NCI-H2227 treated with DMSO at 0.1 percent for 48 hours (cell line): ENCODE measurements at regions not wholly inside any gene's neighbourhood (a gene's known extent, or its start where the extent isn't known, plus 50 kb on each side); places are given as distances from the start of the nearest gene placed in this dataset.
"Not testable (repeated sequence)": the region's sequence is repeated elsewhere in the genome, so short reads cannot be mapped to it uniquely, and the experiment has no call there.

Source experiments
- DNase-seq: peaks from one replicate; lab custom pipeline; 2025; lab: John Stamatoyannopoulos, UW

DNA sequence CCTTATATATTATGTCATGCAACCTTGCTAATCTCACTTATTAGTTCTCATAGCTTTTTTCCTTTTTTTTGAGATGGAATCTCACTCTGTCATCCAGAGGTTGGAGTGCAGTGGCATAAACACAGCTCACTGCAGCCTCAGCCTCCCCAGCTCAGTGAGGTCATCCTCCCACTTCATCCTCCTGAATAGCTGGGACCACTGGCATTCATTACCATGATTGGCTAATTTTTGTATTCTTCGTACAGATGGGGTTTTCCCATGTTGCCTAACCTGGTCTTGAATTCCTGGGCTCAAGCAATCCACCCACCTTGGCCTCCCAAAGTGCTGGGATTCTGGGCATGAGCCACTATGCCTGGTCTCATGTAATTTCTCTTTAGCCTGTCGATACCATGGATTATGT, 89.1 kb upstream of the TRIM24 start:
- DNase-seq = no peak

DNA sequence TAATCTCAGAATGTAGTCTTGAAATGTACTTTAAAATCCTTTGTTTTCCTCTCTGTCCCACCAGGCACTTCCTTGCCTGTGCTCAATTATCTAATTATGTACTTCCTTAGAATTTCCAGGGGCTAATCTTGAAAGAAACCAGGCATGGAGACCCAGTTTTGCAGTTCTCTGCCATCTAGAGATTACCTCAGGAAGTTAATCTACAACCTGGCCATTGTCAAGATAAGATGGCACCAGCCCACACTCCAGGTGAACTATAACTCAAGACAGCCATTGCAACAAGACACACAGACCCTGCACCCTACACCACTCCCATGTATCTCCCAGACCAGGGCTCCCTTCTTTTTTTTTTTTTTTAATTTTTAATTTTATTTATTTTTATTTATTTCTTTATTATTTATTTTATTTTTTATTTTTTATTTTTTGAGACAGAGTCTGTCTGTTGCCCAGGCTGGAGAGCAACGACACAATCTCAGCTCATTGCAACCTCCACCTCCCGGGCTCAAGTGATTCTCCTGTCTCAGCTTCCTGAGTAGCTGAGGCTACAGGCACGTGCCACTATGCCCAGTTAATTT, 85.9 kb upstream of the TRIM24 start:
- no peak for DNase-seq

DNA sequence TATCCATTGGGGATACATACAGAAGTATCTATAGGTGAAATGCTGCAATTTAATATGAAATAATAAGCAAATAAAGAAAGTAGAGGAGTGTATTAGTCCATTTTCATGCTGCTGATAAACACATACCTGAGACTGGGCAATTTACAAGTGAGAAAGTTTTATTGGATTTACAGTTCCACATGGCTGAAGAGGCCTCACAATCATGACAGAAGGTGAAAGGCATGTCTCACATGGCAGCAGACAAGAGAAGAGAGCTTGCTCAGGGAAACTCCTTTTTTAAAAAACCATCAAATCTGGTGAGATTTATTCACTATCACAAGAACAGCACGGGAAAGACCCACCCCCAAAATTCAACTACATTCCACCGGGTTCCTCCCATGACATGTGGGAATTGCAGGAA, 82.8 kb upstream of the TRIM24 start:
- no peak for DNase-seq

DNA sequence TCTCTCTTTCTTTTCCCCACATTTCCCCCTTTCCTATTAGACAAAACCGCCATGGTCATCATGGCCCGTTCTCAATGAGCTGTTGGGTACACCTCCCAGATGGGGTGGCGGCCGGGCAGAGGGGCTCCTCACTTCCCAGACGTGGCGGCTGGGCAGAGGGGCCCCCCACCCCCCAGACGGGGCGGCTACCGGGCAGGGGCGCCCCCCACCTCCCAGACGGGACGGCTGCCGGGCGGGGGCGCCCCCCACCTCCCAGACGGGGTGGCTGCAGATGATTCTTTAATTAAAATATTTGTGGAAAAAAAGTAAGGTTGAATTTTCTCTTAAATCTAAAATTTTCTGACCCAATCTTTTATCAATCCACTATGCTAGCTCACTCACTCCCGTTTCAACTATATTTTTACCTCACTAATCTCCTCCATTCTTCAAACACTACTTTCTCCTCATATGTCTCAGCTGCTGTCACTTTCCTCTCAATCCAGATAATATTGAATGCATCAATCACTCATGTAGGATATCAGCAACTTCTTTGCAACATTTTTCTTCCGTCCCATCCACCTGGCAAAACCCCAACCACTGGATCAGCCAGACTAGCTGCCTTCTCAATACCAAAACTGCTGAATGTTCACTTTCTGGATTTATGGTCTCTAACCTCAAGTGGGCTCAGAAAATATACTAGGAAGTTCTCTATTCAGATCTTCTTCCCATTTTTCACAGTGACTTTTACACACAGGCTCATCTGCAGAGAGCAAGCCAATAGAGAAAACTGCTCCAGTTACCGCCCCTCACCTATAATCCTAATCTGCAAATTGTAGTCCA, 81.1 kb upstream of the TRIM24 start:
- no peak for DNase-seq

DNA sequence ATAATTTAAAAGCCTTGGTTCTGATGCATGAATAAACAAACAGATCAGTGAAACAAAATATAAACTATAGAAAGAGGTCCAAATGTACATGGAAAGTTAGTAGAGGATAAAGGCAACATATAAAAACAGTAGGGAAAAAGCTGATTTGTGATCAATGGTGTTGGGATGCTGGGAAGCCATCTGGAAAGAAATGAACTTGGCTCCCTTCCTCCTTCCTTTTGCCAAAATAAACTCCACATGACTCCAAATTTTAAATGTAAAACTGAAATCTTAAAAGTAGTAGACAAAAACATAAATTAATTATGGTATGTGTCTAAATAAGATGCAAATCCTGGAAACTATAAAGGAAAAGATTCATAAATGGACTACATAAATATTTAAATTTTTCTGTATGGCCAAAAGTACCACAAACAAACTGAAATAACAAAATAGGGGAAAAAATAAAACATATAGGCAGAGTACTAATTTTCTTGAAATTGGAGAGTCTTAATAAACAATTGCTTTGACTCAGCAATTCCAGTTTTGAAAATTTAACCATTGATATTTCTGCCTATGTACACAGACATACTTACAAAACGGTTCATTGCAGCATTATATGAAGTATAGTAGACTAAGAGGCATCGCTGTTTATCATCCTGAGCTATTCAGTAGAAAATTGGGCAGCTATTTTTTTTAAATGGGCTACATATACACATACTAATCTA, 77.0 kb upstream of the TRIM24 start:
- DNase-seq = no peak

DNA sequence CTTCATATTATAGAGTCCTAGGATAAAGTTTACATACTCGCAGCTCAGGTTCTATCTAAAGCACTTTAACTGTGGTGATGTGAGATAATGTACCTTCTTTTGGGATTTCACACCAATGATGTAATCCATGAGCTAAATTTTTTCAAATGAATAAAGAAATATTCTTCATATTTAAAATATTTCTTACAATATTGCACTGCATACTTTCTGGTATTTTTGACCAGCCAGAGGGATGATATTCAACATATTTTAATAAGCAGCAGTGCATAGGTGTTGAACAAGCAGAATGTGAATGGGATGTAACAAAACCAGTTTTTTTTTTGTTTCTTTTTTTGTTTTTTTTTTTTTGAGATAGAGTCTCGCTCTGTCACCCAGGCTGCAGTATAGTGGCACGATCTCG, 73.2 kb upstream of the TRIM24 start:
- DNase-seq = no peak

DNA sequence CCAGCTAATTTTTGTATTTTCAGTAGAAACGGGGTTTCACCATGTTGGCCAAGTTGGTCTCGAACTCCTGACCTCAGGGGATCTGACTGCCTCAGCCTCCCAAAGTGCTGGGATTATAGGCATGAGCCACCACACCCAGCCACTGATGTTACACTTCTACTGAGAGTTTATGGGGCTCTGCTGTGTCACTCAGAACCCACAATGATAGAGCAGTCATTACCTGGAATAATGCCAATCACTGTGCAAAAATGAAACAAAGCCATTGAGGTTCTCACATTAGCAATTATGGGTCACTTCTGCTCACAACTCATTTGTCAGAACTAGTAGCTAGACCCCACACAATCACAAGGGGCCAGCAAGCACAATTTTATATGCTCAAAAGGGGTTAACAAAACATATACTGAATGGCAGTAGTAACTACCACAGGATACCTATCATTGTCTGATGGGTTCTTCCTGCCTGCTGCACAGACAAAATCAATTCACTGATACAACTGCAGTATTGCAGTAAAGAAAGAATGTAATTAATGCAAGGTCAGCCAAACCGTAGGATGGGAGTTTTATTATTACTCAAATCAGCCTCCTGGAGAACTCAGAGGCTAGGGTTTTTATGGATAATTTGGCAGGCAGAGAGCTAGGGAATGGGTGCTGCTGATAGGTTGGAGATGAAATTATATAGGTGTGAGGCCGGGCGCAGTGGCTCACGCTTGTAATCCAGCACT, 72.1 kb upstream of the TRIM24 start:
- no peak for DNase-seq

DNA sequence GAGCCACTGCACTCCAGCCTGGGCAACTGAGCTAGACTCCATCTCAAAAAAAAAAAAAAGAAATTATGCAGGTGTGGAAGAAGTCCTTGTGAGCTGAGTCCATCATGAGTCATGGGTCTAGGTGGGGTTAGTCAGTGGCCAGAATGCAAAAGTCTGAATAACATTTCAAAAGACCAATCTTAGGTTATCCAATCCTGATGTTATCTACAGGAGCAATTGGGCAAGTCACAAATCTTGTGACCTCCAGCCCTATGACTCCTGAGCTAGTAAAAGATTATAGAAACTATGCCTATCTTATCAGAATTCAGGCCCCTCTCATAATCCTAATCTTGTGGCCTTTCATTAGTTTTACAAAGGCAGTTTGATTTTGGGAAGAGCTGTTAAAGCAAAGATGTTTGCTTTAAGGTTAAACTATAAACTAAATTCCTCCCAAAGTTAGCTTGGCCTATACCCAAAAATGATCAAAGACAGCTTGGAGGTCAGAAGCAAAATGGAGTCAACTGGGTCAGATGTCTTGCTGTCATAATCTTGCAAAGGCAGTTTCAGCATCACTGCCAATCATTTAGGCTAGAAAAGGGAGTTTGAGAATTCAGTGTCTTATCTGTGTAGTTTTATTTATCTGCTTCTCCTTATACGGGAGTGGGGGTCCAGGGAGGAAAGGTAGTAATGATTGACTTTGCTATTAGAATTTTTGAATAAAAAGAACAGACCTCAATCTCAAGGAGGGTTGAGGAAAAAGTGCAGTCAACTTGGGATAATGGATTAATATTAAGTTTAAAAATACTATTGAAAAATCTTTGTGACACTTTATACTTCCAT, 71.2 kb upstream of the TRIM24 start:
- no peak for DNase-seq

DNA sequence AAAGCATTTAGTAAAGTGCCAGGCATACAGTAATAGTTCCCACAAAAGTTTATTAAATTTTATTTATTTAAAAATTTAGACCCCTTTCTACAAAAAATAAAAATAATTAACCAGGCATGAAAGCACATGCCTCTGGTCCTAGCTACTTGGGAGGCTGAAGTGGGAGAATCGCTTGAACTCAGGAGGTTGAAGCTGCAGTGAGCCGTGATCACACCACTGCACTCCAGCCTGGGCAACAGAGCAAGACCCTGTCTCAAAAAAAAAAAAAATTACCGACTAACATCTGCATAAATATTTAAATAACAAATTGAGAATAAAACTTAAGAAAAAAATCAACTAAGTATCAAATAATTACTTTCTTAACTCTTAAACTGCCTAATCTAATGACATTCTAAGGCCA, 64.3 kb upstream of the TRIM24 start:
- DNase-seq = no peak

DNA sequence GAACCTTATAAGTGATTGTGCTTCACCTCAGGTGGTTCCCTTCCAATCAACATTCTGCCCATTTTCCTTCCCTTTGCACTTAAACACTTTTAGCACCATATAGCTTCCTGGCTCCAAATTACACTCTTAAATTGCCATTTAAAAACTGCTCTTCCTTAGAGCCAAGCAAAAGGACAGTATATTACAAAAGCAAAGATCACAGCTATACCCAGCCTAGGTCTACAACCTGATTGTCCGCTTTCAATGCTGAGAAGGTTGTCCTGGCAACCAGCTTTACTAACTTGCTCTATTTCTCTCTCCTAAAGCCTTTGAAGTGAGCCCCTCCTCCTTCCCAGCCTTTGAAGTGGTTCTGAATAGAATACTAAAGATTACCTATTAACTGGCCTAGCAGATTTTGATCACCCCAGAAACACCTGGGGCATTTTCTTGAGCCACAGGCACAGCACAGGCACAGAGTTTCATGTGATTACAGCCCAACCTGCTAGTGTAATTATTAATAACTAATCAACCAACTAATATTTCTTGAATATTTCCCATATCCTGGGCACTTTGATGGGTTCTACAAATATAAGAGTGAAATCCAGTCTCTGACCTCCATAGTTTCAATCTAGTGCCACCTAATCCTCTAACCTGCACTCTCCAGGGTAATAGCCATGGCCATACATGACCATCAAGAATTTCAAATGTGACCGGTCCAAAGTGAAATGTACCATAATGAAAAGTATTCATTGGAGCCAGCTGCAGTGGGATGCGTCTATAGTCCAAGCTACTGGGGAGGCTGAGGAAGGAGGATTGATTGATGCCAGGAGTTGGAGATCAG, 63.6 kb upstream of the TRIM24 start:
- DNase-seq = peak; percentile 30

DNA sequence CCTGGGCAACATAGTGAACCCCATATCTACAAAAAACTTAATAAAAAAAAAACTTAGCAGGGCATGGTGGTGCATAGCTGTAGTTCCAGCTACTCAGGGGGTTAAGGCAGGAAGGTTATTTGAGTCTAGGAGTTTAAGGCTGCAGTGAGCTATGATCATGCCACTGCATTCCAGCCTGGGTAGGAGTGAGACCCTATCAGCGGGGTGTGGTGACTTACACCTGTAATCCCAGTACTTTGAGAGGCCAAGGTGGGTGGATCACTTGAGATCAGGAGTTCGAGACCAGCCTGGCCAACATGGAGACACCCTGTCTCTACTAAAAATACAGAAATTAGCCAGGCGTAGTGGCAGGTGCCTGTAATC, 63.0 kb upstream of the TRIM24 start:
- not testable (repeated sequence) for DNase-seq

DNA sequence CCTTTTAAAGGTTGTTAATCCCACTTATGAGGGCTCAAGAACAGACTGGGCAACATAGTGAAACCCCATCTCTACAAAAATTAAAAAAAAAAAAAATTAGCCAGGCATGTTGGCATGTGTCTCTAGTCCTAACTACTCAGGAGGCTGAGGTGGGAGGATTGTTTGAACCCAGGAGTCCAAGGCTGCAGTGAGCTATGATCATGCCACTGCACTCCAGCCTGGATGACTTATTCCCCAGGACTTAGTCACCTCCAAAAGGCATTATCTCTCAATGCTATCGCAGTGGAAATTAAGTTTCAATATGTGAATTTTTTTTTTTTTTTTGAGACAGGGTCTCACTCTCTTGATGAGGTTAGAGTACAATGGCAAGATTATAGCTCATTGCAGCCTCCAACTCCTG, 61.2 kb upstream of the TRIM24 start:
- no peak for DNase-seq

DNA sequence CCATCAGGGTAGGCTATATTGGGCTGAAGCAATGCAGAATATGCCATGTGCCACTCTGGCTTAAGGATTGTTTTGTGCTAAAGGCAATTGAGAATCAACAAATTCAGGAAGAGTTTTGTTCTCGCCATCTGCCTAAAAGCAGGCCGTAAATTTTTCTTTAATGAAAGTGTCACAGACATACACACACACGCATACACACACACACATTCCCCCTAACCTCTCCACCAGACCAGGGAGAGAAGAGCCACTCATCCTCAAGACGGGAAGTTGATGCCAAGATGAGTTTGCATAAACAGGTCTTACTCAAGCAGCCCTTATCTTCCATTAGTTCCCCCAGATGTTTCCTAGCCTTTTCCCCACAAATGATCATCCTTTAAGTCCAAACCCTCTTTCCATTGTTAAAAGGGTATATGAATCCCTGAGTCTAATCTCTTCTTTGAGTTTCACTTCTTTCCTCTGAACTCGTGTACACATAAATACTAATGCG, 59.6 kb upstream of the TRIM24 start:
- DNase-seq = no peak

DNA sequence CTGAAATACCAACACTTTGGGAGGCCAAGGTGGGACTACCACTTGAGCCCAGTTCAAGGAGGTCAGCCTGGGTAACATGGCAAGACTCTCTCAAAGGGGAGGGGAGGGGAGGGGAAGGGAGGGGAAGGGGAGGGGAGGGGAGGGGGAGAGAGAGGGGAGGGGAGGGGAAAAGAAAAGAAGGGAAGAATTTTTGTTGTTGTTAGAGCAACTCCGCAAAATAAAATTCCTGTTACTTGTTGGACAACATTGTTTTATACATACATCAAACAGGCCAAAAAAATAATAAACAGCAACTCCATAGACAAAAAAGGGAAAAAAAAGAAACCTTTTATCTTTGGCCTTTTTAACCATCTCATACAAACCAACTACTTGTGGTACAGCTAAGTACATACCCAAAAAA, 57.3 kb upstream of the TRIM24 start:
- DNase-seq = no peak

DNA sequence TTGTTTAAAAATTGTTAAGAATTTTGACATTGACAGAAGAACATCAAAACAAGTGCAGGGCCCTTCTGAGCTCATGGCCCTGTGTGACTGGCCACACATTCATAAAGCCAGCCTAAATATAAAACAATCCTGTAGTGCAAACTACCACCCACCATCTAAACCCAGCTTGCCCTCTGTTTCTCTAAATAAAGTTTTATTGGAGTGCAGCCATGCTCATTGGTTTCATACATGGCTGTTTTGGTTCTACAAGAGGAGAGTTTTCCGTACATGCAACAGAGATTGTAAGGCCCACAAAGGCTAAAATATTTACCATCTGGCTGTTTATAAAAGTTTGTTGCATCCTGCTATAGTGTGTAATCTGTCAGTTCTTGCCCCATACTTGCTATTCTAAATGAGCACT, 54.6 kb upstream of the TRIM24 start:
- no peak for DNase-seq

DNA sequence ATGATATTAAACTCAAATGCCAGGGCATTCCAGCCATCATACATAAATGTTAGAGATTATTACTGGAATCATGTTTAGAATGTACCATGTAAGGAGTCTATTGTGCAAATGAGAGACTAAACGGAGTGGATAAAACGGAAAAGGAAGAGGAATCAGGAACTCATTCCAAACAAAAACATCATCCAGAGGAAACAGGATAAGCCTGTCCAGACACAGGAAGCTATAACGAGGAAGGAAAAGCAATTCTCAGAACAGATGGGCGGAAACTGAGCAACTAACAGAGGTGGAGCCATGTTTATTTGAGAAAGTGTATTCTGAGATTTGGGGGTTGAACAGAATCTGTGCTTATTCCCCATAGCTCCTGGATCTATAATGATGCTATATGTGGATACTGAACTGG, 52.3 kb upstream of the TRIM24 start:
- no peak for DNase-seq
